Esophagus squamous epithelium (tissue), 4 donors: ENCODE measurements at regions not wholly inside any gene's neighbourhood (a gene's known extent, or its start where the extent isn't known, plus 50 kb on each side); places are given as distances from the start of the nearest gene placed in this dataset.

Experiments
- POLR2A ChIP-seq, 4 donors: fragments of 450-650 bp; IDR thresholded peaks; one replicate each; pipeline ENCODE4 v1.6.1; 2017; ENCODE audit warnings: antibody characterized with exemption in 4 of 4, mild to moderate bottlenecking in 4 of 4, moderate library complexity in 3 of 4
- TF ChIP-seq, protein P1 (sequence below), 6 experiments: fragments of 450-650 bp in 4 of 6; fragments of 200-600 bp in 2 of 6; sonication (generic) in 2 of 6; IDR thresholded peaks; one replicate each; pipeline ENCODE4 v1.5.1; 2016 to 2019; ENCODE audit warnings: antibody characterized with exemption in 6 of 6, mild to moderate bottlenecking in 4 of 6, moderate library complexity in 4 of 6

DNA sequence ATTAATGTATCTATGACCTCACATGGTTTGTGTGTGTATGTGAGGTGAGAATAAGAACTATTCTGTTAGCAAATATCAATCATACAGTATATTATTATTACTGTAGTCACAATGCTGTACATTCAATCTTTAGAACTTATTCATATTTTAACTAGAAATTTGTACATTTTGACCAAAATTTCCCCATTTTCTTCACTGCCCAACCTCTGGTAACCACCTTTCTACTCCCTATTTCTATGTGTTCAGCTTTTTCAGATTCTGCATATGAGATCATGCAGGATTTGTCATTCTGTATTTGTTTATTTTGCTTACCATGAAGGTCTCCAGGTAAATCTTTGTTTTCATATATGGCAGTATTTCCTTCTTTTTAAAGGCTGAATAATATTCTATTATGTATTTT, 607.9 kb downstream of the SLCO4C1 start:
- TF ChIP-seq, protein P1, sequence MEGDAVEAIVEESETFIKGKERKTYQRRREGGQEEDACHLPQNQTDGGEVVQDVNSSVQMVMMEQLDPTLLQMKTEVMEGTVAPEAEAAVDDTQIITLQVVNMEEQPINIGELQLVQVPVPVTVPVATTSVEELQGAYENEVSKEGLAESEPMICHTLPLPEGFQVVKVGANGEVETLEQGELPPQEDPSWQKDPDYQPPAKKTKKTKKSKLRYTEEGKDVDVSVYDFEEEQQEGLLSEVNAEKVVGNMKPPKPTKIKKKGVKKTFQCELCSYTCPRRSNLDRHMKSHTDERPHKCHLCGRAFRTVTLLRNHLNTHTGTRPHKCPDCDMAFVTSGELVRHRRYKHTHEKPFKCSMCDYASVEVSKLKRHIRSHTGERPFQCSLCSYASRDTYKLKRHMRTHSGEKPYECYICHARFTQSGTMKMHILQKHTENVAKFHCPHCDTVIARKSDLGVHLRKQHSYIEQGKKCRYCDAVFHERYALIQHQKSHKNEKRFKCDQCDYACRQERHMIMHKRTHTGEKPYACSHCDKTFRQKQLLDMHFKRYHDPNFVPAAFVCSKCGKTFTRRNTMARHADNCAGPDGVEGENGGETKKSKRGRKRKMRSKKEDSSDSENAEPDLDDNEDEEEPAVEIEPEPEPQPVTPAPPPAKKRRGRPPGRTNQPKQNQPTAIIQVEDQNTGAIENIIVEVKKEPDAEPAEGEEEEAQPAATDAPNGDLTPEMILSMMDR (IDR thresholded peaks at IDR 0.05), result no peak
- TF ChIP-seq POLR2A (IDR thresholded peaks at IDR 0.05), result no peak
